ENCODE measurements at regions not wholly inside any gene's neighbourhood (a gene's known extent, or its start where the extent isn't known, plus 50 kb on each side); places are given as distances from the start of the nearest gene placed in this dataset.

- no peak for DNase-seq
Observed at GRCh38 chr1:147811273-147811672, 50.9 kb upstream of the GJA5 start.

- DNase-seq, result no peak
Observed at GRCh38 chr1:147811751-147812150, 51.3 kb upstream of the GJA5 start.

GRCh38 chr1:147812799-147813198, 52.4 kb upstream of the GJA5 start:
- DNase-seq, result no peak

DNA sequence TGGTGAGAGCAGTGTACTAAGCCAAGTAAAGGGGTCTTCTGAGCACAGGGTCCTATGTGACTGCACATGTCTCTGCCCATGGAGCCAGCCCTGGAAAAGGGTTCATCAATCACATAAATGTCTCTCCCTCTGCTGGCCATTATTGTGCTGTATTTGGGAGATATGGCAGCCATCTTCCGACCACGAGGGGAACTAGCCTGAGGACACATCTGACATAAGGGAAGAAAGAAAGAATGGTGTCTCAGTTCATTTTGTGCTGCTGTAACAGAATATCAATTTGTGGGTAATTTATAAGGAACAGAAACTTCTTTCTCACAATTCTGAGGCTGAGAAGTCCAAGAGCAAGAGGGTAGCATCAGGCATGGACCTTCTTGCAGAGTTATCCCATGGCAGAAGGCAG, 55.1 kb upstream of the GJA5 start:
- peak; percentile 24 for DNase-seq

- DNase-seq, result no peak
Observed at GRCh38 chr1:147820761-147821297, 60.4 kb upstream of the GJA5 start.

DNA sequence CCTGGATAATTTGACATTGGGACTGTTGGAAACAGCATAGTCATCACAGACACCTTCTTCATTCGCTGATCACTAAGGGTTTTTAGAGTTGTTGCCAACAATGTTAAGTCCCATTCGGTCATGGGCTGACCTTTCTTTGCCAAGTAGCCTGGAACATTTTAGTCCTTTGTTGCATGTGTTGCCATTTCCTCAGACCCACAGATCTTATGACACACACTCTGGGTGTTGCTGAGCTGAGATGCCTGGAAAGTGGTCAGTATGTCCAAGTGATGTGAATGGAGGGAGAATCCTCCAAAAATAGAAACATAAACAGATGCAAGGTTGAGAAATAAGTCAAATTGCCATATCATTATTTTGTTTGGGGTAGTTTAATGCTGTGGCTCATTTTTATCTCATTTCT, 61.5 kb upstream of the GJA5 start:
- DNase-seq, result no peak

DNA sequence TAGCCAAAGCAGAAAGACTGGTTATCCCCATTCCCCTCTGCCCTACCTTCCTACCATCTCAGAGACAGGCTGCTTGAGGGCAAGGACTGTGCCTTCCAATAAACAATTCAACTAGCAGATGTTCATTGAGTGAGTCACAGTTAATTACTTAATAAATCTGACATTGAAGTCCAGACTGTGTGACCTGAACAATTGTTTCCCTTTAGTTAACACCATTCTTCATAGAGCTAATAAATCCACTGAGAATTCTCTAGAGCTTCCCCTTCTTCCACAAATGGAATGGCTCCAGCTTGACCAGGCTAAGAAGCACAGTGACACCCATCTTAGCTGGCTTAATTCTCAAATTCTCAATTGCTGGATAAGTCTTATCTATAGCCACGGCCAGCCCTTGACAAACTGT, 61.9 kb upstream of the GJA5 start:
- DNase-seq, result no peak

- DNase-seq, result no peak
Observed at GRCh38 chr1:147824001-147824400, 63.6 kb upstream of the GJA5 start.

- DNase-seq, result no peak
Observed at GRCh38 chr1:147824798-147825197, 64.4 kb upstream of the GJA5 start.

GRCh38 chr1:147825586-147825985, 65.2 kb upstream of the GJA5 start:
- no peak for DNase-seq

GRCh38 chr1:147826259-147826658, 65.9 kb upstream of the GJA5 start:
- DNase-seq, result no peak

GRCh38 chr1:147833231-147833860, 69.2 kb upstream of the GJA8 start:
- DNase-seq, result no peak

- no peak for DNase-seq
Observed at GRCh38 chr1:147834181-147834580, 68.4 kb upstream of the GJA8 start.

DNA sequence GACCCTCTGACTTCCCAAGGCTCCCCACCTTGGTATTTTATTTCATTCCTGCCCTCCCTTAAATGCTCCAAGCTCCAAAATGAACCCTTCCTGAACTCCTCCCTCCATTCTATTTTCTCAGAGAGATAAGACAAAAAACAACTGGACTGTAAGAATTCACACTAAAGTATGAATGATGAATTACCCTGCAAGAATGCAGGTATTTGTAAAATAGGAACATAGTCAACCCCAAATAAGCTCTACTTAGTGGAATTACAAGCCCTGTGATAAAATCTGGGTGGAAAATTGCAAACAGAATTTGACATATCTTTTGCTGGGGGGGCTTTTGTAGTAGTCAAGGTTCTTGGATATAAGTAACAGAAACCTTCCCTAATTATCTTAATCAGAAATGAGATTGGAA, 67.8 kb upstream of the GJA8 start:
- no peak for DNase-seq

GRCh38 chr1:147837129-147837963, 65.2 kb upstream of the GJA8 start:
- no peak for DNase-seq

DNA sequence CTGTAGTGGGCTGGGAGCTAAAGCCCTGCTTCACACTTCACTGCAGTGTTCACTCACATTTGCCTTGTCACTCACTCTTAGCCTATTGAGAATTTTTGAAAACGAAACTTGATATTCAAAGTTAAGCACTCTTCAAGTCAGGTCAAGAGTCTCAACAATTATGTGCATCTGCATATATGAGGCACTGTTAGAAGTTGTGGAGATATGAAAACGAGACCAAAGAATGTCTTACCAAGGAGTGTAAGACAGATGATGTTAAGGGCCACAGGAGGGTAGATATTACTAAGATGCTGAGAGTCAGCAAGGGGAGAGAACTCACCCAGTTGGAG, 64.7 kb upstream of the GJA8 start:
- DNase-seq, result no peak

DNA sequence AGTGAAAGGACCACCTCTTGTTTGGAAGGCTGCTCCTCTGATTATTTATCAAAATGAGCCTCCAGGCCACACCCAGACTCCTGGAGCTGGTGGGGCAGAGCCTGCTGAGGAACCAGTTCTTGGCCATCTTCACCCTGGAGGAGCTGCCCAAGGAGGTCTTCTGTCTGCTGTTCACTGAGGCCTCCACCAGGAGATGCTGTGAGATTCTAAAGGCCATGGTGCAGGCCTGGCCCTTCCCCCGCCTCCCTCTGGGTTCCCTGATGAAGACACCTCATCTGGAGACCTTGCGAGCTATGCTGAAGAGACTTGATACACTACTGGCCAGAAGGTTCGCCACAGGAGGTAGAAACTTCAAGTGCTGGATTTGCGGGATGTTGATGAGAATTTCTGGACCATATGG, 61.7 kb upstream of the GJA8 start:
- peak; percentile 47 for DNase-seq

DNA sequence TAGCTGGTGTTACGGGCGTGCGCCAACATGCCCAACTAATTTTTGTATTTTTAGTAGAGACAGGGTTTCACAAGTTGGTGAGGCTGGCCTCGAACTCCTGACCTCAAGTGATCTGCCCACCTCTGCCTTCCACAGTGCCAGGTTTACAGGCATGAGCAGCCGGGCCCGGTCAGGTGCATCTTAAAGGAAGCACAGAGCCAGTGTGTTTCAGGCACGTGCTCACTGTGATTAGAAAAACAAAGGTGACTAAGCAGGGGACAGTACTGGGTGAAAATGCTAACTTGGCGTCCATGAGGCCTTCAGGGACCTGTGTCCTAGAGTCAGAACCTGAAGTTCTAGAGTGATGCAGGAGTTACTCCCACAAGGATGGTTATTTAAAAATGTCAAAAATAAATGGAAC, 60.0 kb upstream of the GJA8 start:
- DNase-seq, result no peak

DNA sequence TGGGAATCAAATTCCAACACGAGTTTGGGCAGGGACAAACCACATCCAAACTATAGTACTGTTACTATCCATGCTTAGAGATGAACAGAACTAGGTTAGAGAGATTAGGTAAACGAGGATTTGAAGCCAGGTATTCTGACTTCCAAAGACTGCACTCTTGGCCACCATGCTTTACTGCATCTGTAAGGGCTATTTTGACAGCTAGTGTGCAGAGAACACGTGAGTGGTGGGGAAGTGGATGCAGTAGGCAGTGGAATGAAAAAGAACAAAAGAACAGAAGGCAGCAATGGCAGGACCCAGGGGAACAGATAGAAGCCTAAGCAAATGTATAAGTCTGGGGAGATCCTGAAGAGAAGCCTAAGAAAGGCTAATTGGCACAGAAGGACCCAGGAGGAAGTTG, 59.1 kb upstream of the GJA8 start:
- DNase-seq, result no peak

DNA sequence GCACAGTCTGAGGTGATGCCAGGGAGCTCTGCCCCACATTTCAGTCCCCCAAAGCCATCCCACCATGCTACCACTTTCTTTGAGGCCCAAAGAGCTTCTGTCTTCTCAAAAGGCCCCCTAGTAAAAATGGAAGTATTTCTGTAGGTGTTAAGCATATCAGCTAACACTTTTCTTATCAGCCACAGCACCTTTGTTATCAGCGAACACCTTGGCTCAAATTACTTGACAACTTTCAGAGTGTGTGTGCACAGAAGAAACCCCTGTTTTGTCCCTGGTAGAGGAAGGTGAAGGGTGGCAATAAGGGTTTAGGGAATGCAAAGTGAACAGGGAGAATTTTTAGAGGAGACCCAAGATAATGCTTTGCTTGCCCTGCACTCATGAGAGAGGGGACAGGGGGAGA, 54.8 kb upstream of the GJA8 start:
- DNase-seq, result no peak

DNA sequence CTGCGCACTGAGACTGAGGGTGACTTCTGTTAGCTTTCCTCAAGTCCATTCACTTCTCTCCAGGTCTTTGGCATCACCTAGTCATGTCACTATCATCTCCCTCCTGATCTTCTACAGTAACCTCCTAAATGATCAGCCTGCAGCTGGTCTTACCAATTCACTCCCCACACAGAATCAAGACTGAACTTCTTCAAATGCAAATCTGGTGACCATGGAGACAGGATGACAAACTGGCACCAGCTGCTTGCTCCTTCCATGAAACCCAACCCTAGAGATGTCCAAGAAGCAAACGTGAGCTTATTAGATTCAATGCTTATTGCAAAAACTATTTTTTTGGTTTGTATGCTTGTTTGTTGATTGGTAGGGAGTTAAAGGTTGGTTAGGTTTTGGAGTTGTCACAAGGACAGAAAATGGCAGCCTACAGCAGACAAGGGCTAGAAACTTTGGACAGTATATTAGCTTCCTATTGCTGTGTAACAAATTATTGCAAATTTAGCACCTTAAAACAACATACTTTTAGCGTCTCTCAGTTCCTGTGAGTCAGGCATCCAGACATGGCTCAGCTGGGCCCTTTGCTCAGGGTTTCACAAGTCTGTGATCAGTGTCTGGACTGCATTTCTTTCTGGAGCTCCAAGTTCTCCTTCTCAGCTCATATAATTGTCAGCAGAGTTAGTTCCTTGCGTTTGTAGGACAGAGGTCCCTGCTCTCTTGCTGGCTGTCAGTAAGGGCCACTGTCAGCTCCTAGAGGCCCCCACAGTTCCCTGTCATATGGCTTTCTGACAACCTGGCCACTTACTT, 53.3 kb upstream of the GJA8 start:
- no peak for DNase-seq

DNA sequence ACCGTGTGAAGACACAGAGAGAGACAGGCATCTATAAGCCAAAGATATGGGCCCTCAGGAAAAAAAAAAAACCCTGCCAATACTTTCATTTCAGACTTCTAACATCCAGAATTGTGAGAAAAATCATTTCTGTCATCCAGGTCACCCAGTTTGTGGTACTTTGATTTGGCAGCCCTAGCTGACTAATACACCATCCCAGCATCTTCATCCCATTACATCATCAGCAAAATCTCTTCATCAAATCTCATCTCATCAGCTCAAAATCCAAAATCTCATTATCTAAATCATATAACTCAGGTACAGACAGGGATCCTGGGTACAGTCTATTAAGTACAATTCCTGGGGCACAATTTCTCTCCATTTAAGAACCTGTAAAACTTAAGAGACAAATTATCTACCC, 51.9 kb upstream of the GJA8 start:
- DNase-seq, result no peak

DNA sequence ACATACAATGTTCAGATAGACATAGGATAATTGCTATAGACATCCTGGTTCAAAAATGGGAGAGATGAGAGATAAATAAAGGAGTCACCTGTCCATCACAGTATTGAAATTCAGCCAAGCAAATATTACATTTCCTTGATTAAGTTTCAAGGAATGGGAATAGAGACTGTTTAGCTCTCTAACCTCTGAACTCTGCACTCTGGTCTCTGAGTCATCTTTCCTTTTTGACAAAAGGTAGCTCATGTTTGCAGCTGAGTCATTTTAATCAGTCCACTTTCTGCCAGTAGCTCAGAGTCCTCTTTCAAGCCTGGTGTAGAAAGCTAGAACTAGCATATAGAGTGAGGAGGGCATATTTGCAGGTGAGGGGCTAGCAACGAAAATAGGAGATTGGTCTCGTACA, 51.4 kb upstream of the GJA8 start:
- DNase-seq, result no peak

- DNase-seq, result no peak
Observed at GRCh38 chr1:147852706-147853225, 49.8 kb upstream of the GJA8 start.

Data from hematopoietic multipotent progenitor cell treated with erythropoietin and hydrocortisone succinate and interleukin-3 and kit ligand, for 6 days (in vitro differentiated cells).